MG63 (cell line): ENCODE measurements at regions not wholly inside any gene's neighbourhood (a gene's known extent, or its start where the extent isn't known, plus 50 kb on each side); places are given as distances from the start of the nearest gene placed in this dataset.
"Not testable (repeated sequence)": the region's sequence is repeated elsewhere in the genome, so short reads cannot be mapped to it uniquely, and the experiment has no call there.

Source experiments
- DNase-seq: peaks from one replicate; pipeline ENCODE4 v3.0.0-alpha.2; 2020
- H3K27me3 ChIP-seq: fragments of 250-450 bp; sonication (Bioruptor Pico); 2 replicates; pipeline ENCODE4 v1.5.1; 2020; ENCODE audit warnings: mild to moderate bottlenecking, moderate library complexity
- H3K36me3 ChIP-seq: fragments of 250-450 bp; sonication (Bioruptor Pico); 2 replicates; pipeline ENCODE4 v1.5.1; 2020; ENCODE audit warnings: mild to moderate bottlenecking, moderate library complexity
- H3K4me3 ChIP-seq: fragments of 250-450 bp; sonication (Bioruptor Pico); 2 replicates; pipeline ENCODE4 v1.5.1; 2020; ENCODE audit warnings: mild to moderate bottlenecking, moderate library complexity
- H3K9me3 ChIP-seq: fragments of 250-450 bp; sonication (Bioruptor Pico); 2 replicates; pipeline ENCODE4 v1.5.1; 2020; ENCODE audit warnings: mild to moderate bottlenecking, moderate library complexity

DNA sequence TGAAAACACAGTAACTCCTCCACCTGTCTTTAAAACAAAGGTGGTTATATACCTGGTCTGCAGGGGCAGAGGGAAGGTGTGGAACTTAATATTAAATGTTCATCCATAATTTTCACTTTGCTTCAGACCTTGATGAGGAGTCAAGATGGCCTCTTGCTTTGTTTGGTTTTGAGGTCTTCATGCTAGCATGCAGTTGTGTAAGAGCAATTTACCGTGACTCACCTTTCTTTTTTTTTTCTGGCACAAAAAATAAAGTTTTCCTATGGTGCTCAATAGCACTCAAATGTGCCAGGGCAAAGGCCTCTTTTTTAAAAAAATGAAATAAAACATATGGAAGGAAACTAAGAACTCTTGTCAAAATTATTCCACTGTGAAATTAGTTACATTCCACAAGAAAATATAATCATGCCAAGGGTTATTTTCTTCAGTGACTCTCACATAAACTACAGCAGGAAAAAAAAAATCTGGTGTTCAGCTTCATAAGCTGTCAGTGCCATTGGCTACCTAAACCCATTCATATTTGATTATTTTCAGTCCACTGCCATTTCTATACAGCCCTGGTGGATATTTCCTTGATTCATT, 128.2 kb downstream of the SLC7A11 start:
- Histone ChIP-seq H3K27me3 (no peaks in the 10 kb centered on the region), H3K4me3 (no peak overlapping the region), H3K9me3 (no peaks in the 10 kb centered on the region), H3K36me3 (no peaks in the 10 kb centered on the region)
- DNase-seq: no peak

DNA sequence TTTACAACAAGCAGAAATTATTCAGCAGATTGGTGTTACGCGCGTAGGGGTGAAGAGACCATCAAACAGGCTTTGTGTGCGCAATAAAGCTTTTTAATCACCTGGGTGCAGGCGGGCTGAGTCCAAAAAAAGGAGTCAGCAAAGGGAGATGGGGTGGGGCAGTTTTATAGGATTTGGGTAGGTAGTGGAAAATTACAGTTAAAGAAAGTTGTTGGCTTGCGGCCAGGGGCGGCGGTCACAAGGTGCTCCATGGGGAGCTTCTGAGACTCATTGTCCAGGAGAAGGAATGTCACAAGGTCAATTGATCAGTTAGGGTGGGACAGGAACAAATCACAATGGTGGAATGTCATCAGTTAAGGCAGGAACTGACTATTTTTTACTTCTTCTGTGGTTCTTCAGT, 129.3 kb downstream of the SLC7A11 start:
- H3K9me3 ChIP-seq, H3K27me3 ChIP-seq, H3K36me3 ChIP-seq, H3K4me3 ChIP-seq, DNase-seq: not testable (repeated sequence)

DNA sequence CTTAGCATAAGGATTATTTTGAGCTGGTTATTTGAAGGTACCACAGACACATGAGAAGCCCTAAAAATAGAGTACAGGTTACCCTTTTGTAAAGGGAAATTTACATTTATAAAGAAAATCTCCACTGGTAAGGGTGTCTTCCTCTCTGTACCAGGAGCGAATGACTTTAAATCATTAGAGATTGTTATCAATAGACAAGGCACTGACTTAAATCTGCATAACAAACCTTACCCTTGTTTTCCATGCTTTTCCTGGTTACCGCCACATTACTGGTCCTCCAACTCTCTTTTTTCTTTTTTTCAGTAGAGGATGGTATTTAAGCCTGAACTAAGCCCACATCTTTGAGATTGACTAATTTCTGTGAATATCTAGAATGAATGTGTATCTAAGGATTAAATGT, 129.8 kb downstream of the SLC7A11 start:
- Histone ChIP-seq H3K4me3 (no peak overlapping the region), H3K9me3 (no peaks in the 10 kb centered on the region), H3K27me3 (no peaks in the 10 kb centered on the region), H3K36me3 (no peaks in the 10 kb centered on the region)
- no peak for DNase-seq

DNA sequence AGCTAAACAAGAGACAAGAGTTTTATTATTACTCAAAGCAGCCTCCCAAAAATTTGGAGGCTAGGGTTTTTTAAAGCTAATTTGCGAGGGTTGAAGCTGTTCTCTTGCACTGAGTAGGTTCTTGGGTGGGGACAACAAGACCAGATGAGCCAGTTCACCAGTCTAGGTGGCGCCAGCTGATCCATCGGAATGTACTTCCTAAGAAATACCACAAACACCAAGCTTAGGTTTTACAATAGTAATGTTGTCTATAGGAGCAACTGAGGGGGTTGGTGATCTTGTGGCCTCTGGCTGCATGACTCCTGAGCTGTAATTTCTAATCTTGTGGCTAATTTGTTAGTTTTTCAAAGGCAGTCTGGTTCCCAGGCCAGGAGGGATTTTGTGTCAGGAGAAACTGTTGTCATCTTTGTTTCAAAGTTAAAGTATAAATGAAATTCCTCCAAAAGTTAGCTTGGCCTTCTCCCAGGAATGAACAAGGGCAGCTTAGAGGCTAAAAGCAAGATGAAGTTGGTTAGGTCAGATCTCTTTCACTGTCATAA, 130.6 kb downstream of the SLC7A11 start:
- Histone ChIP-seq H3K4me3 (no peak overlapping the region), H3K36me3 (no peaks in the 10 kb centered on the region), H3K27me3 (no peaks in the 10 kb centered on the region), H3K9me3 (no peaks in the 10 kb centered on the region)
- DNase-seq: no peak

DNA sequence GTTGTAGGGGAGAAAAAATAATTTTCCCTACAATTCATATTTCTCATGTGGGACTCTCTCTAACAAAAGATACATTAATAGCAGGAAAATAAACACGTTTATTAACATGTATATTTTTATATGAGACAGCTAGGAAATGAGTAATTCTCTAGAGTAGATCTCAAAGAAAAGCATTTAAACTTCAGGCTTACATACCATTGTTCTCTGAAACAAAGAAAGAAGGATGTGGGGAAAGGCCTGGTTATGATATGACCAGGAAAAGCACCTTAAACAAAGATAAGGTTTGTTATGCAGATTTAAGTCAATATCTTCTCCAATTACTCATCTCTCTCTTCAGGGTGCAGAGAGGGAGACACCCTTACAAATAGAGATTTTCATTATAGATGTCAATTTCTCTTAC, 131.3 kb downstream of the SLC7A11 start:
- no peak for DNase-seq
- H3K27me3 ChIP-seq: no peaks in the 10 kb centered on the region
- H3K4me3 ChIP-seq: no peak overlapping the region
- H3K36me3 ChIP-seq: no peaks in the 10 kb centered on the region
- H3K9me3 ChIP-seq: no peaks in the 10 kb centered on the region

DNA sequence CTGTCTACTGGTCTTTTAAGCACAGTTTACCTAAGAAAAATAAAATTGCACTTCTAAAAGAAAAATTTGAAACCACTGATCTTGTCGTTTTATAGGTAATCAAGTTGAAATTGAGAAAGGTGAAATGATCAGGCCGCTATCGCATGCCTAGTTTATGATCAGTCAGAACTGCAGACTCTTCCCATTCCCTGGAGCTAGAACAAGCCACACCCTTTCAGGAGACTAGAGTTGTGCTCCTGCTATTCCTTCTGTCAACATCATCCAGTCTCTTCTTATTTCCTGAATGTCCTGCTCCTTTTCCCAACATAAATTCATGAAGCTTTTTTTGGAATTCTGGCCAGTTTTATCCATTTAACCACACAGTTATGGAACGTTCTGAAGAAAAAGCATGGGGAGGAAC, 135.1 kb downstream of the SLC7A11 start:
- Histone ChIP-seq H3K36me3 (no peaks in the 10 kb centered on the region), H3K9me3 (no peaks in the 10 kb centered on the region), H3K27me3 (no peaks in the 10 kb centered on the region), H3K4me3 (no peak overlapping the region)
- DNase-seq: no peak

GRCh38 chr4:138105331-138105730, 136.8 kb downstream of the SLC7A11 start:
- no peaks in the 10 kb centered on the region for H3K27me3 ChIP-seq
- H3K36me3 ChIP-seq: no peaks in the 10 kb centered on the region
- no peak overlapping the region for H3K4me3 ChIP-seq
- DNase-seq: no peak
- no peaks in the 10 kb centered on the region for H3K9me3 ChIP-seq

- Histone ChIP-seq H3K36me3 (no peaks in the 10 kb centered on the region), H3K9me3 (no peaks in the 10 kb centered on the region), H3K4me3 (no peak overlapping the region), H3K27me3 (no peaks in the 10 kb centered on the region)
- DNase-seq: no peak
These were observed 137.9 kb downstream of the SLC7A11 start for GRCh38 chr4:138104284-138104680.

- Histone ChIP-seq H3K4me3 (no peak overlapping the region), H3K9me3 (no peaks in the 10 kb centered on the region), H3K36me3 (no peaks in the 10 kb centered on the region), H3K27me3 (no peaks in the 10 kb centered on the region)
- DNase-seq: no peak
These were observed 138.4 kb downstream of the SLC7A11 start for GRCh38 chr4:138103597-138104283.

GRCh38 chr4:138099385-138099784, 142.8 kb downstream of the SLC7A11 start:
- DNase-seq: no peak
- no peaks in the 10 kb centered on the region for H3K9me3 ChIP-seq
- H3K27me3 ChIP-seq: no peaks in the 10 kb centered on the region
- H3K36me3 ChIP-seq: no peaks in the 10 kb centered on the region
- H3K4me3 ChIP-seq: no peak overlapping the region

- H3K27me3 ChIP-seq: no peaks in the 10 kb centered on the region
- no peaks in the 10 kb centered on the region for H3K9me3 ChIP-seq
- no peak overlapping the region for H3K4me3 ChIP-seq
- no peaks in the 10 kb centered on the region for H3K36me3 ChIP-seq
- no peak for DNase-seq
These were observed 144.1 kb downstream of the SLC7A11 start for GRCh38 chr4:138097912-138098600.

DNA sequence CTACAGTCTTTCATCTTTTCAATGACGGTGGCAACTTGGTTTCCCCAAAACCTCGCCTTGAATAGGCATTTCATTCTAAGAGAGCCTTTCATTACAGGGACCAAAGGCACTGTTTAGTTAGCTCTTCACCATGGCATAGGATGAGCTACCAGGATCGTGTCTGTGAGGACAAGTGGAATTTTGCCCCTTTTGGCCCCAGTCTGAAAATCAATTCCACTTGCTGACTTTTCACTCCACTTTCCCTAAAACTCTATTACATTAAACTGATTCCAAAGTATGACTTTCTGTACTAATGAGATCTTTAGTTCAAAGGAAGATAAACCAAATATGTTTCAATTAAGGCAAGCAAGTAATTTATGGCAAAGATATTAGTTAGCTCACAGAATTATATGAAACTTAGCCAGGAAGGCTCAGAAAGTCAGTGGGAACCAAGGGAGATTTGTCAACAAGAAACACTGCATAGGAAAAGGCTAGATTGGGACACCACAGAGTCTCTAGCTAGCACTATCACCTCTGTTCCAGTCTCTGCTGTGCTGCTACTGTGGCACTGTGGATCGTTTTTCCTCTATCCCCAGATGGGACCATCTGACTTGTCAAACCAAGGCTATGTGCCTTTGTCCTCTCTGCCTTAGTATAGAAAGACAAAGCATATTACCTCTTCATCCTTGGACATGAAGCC, 145.6 kb downstream of the SLC7A11 start:
- Histone ChIP-seq H3K36me3 (no peaks in the 10 kb centered on the region), H3K27me3 (no peaks in the 10 kb centered on the region), H3K4me3 (no peak overlapping the region), H3K9me3 (no peaks in the 10 kb centered on the region)
- DNase-seq: no peak

GRCh38 chr4:138095378-138095777, 146.8 kb downstream of the SLC7A11 start:
- H3K27me3 ChIP-seq: no peaks in the 10 kb centered on the region
- DNase-seq: no peak
- H3K4me3 ChIP-seq: no peak overlapping the region
- H3K36me3 ChIP-seq: no peaks in the 10 kb centered on the region
- no peaks in the 10 kb centered on the region for H3K9me3 ChIP-seq

GRCh38 chr4:138092060-138092459, 150.1 kb downstream of the SLC7A11 start:
- no peak for DNase-seq
- H3K9me3 ChIP-seq: no peaks in the 10 kb centered on the region
- no peak overlapping the region for H3K4me3 ChIP-seq
- no peaks in the 10 kb centered on the region for H3K27me3 ChIP-seq
- H3K36me3 ChIP-seq: no peaks in the 10 kb centered on the region

DNA sequence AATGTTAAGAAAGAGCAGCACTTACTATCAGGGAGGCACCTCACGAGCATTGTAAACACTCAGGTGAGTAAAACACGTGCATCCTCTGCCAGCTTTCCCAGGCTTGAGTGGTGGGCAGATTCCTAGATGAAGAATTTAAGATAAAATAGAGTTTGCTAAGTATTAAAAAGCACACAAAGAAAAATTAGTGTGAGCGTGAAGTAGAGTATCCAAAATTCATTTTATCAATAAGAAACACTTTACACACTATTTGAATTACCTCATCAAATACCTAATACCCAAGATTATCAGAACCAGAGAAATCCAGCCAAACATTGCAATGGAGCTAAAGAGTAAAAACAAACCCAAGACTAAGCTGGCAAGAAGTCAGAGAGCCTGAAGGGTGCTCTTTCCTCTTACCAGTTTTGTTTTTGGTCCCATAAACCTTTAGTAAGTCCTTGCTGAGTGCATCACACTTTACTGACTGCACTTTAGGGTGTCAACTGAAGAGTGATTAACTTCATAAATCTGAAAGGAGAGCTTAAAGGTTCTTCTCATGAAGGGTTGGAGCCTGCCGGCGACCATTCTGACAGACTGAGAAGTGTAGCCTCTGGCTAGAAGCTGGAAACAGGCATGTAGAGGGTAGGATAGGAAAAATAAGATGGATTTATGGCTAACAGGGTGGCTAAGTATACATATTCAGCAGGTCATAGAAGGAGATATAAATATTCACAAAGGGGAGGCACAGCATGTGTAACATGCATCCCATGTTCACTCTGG, 151.1 kb downstream of the SLC7A11 start:
- Histone ChIP-seq H3K4me3 (no peak overlapping the region), H3K27me3 (no peaks in the 10 kb centered on the region), H3K36me3 (no peaks in the 10 kb centered on the region), H3K9me3 (no peaks in the 10 kb centered on the region)
- DNase-seq: no peak

DNA sequence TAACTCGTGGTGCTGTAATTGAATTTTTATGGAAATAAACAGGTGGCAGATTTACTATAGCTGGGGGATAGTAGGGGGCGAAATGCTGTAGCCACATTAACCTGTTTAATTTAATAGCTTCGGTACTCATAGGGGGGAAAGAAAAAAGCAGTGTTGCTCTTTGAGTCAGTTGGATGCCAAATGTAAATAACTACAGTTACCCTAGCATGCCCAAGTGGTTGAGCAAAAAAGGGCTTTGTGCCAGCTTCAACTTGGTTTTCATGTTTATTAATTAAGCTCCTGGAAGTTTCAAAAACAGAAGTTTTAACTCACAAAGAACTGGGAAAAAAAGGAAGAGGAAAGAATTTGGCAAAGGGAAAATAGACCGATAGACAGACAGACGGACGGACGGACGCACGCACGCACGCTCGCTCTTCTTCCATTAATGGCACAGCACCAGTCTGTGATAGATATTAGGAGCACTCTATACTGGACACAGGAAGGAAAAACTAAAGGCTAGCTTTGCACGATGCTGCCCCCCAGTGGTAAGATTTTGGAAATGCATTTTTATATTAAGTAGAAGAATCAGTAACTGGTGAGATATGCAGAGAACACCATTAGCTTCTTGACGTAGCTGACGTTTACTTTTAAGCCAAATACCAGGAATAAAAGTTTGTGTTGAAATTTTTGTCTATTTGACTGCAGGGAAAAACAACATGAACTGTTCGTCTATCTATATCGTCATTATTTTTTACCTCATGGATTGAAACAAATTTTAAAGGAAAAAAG, 151.8 kb downstream of the SLC7A11 start:
- DNase-seq: peak; percentile 43
- no peaks in the 10 kb centered on the region for H3K36me3 ChIP-seq
- H3K27me3 ChIP-seq: no peaks in the 10 kb centered on the region
- H3K4me3 ChIP-seq: peak overlapping the region; percentile 38
- H3K9me3 ChIP-seq: no peaks in the 10 kb centered on the region
